Neural cell (in vitro differentiated cells): ENCODE measurements at regions not wholly inside any gene's neighbourhood (a gene's known extent, or its start where the extent isn't known, plus 50 kb on each side); places are given as distances from the start of the nearest gene placed in this dataset.

Experiments
- H2AFZ ChIP-seq: fragments of 200-600, 300-800 bp; sonication (generic), shearing (Covaris generic); 2 replicates; pipeline ENCODE4 v1.6.0; 2014; ENCODE audit warnings: low read depth, mild to moderate bottlenecking, antibody characterized with exemption, low read length, moderate library complexity
- H3F3A ChIP-seq: fragments of 200-600 bp; shearing (Covaris generic); 2 replicates; pipeline ENCODE4 v1.6.1; 2016; ENCODE audit warnings: mild to moderate bottlenecking, moderate library complexity, mixed read lengths, antibody characterized with exemption, low read length; ENCODE audit not compliant: insufficient read depth, poor library complexity, severe bottlenecking
- H3K27ac ChIP-seq: fragments of 200-600, 300-800 bp; sonication (generic), shearing (Covaris generic); 2 replicates; pipeline ENCODE4 v1.5.1; 2014; ENCODE audit warnings: mild to moderate bottlenecking, low read length, moderate library complexity
- H3K27me3 ChIP-seq: fragments of 300-800, 200-600 bp; sonication (generic), shearing (Covaris generic); 2 replicates; pipeline ENCODE4 v1.6.0; 2014; ENCODE audit warnings: mild to moderate bottlenecking, low read depth, low read length, moderate library complexity; ENCODE audit not compliant: insufficient read depth
- H3K36me3 ChIP-seq: fragments of 300-800, 200-600 bp; sonication (generic), shearing (Covaris generic); 2 replicates; pipeline ENCODE4 v1.5.1; 2014; ENCODE audit warnings: mild to moderate bottlenecking, antibody characterized with exemption, low read length, moderate library complexity; ENCODE audit not compliant: insufficient read depth
- H3K4me2 ChIP-seq: fragments of 300-800, 200-600 bp; sonication (generic), shearing (Covaris generic); 2 replicates; pipeline ENCODE4 v1.6.0; 2014; ENCODE audit warnings: mild to moderate bottlenecking, low read length
- H3K4me3 ChIP-seq: fragments of 300-800, 200-600 bp; sonication (generic), shearing (Covaris generic); 2 replicates; pipeline ENCODE4 v1.5.1; 2014; ENCODE audit warnings: mild to moderate bottlenecking, low read length, moderate library complexity
- H3K79me2 ChIP-seq: fragments of 200-600 bp; shearing (Covaris generic); replicated peaks from 2 replicates; pipeline ENCODE4 v1.6.0; 2014; ENCODE audit warnings: mild to moderate bottlenecking, low read length, moderate library complexity; ENCODE audit not compliant: insufficient read depth
- H3K9ac ChIP-seq: fragments of 300-800, 200-600 bp; sonication (generic), shearing (Covaris generic); 2 replicates; pipeline ENCODE4 v1.6.1; 2016; ENCODE audit warnings: mild to moderate bottlenecking, low read length, mixed read lengths
- H3K9me2 ChIP-seq: fragments of 200-600 bp; shearing (Covaris generic); 2 replicates; pipeline ENCODE4 v1.6.1; 2016; ENCODE audit warnings: mild to moderate bottlenecking, low read length, mixed read lengths; ENCODE audit not compliant: insufficient read depth
- H3K9me3 ChIP-seq: fragments of 200-600, 300-800 bp; sonication (generic), shearing (Covaris generic); 2 replicates; pipeline ENCODE4 v1.6.1; 2016; ENCODE audit warnings: mild to moderate bottlenecking, mixed run types, low read length, moderate library complexity, mixed read lengths
- H4K20me1 ChIP-seq: fragments of 200-600 bp; shearing (Covaris generic); 2 replicates; pipeline ENCODE4 v1.6.1; 2016; ENCODE audit warnings: mild to moderate bottlenecking, mixed run types; ENCODE audit not compliant: insufficient read depth
- EP300 ChIP-seq: fragments of 450-650 bp; conservative IDR thresholded peaks from 2 replicates; pipeline ENCODE4 v1.6.1; 2014; ENCODE audit warnings: antibody characterized with exemption, mild to moderate bottlenecking, moderate library complexity; ENCODE audit not compliant: poor library complexity, severe bottlenecking
- EZH2 ChIP-seq: fragments of 200-600, 300-800 bp; shearing (Covaris generic), sonication (generic); IDR thresholded peaks from 2 replicates; pipeline ENCODE4 v1.6.1; 2014; ENCODE audit warnings: antibody characterized with exemption, low read length, borderline replicate concordance, mild to moderate bottlenecking; ENCODE audit not compliant: insufficient read depth, poor library complexity, severe bottlenecking
- MXI1 ChIP-seq: fragments of 450-650 bp; conservative IDR thresholded peaks from 2 replicates; pipeline ENCODE4 v1.6.1; 2014; ENCODE audit warnings: antibody characterized with exemption, mild to moderate bottlenecking; ENCODE audit not compliant: poor library complexity, severe bottlenecking
- RAD21 ChIP-seq: fragments of 450-650 bp; conservative IDR thresholded peaks from 2 replicates; pipeline ENCODE4 v1.6.1; 2014; ENCODE audit warnings: antibody characterized with exemption, mild to moderate bottlenecking, moderate library complexity
- SMC3 ChIP-seq: fragments of 450-650 bp; conservative IDR thresholded peaks from 2 replicates; pipeline ENCODE4 v1.6.1; 2014; ENCODE audit warnings: antibody characterized with exemption, mild to moderate bottlenecking, moderate library complexity; ENCODE audit not compliant: poor library complexity
- TF ChIP-seq, protein P1 (sequence below): IDR thresholded peaks from 2 replicates; pipeline ENCODE4 v1.6.1; 2012; ENCODE audit warnings: borderline replicate concordance
- TF ChIP-seq, protein P2 (sequence below): fragments of 450-650 bp; IDR thresholded peaks from 2 replicates; pipeline ENCODE4 v1.5.1; 2014; ENCODE audit warnings: antibody characterized with exemption, mild to moderate bottlenecking, moderate library complexity; ENCODE audit not compliant: poor library complexity, severe bottlenecking

DNA sequence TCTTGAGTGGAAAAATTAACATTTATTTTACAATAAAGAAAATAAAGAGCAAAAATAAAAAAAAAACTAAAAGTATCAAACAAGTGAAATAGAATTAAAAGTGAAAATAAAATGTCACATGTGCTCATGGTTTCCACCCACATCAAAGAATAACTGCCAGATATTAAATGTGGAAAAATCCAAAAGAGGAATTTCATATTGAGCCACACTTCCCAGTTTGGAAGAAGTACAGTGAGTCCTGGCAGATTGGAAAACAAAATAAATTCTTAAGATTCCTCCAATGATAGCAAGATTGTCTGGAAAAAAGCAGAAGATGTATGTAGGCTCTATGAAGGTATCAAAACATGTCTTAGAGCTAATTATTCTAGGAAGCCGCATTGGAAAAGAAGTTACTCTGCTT, 1019.5 kb downstream of the SLC6A15 start:
- Histone ChIP-seq H3F3A (no peaks in the 10 kb centered on the region), H3K79me2 (no peaks in the 10 kb centered on the region), H3K4me3 (no peak overlapping the region), H3K27me3 (no peaks in the 10 kb centered on the region), H3K36me3 (no peaks in the 10 kb centered on the region), H3K9me3 (no peaks in the 10 kb centered on the region), H3K4me2 (no peak overlapping the region), H3K9me2 (no peaks in the 10 kb centered on the region), H4K20me1 (no peaks in the 10 kb centered on the region), H3K9ac (no peak overlapping the region), H2AFZ (no peak overlapping the region), H3K27ac (no peak overlapping the region)
- TF ChIP-seq SMC3 = no peak
- TF ChIP-seq, protein P1, sequence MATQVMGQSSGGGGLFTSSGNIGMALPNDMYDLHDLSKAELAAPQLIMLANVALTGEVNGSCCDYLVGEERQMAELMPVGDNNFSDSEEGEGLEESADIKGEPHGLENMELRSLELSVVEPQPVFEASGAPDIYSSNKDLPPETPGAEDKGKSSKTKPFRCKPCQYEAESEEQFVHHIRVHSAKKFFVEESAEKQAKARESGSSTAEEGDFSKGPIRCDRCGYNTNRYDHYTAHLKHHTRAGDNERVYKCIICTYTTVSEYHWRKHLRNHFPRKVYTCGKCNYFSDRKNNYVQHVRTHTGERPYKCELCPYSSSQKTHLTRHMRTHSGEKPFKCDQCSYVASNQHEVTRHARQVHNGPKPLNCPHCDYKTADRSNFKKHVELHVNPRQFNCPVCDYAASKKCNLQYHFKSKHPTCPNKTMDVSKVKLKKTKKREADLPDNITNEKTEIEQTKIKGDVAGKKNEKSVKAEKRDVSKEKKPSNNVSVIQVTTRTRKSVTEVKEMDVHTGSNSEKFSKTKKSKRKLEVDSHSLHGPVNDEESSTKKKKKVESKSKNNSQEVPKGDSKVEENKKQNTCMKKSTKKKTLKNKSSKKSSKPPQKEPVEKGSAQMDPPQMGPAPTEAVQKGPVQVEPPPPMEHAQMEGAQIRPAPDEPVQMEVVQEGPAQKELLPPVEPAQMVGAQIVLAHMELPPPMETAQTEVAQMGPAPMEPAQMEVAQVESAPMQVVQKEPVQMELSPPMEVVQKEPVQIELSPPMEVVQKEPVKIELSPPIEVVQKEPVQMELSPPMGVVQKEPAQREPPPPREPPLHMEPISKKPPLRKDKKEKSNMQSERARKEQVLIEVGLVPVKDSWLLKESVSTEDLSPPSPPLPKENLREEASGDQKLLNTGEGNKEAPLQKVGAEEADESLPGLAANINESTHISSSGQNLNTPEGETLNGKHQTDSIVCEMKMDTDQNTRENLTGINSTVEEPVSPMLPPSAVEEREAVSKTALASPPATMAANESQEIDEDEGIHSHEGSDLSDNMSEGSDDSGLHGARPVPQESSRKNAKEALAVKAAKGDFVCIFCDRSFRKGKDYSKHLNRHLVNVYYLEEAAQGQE = no peak
- no peak for TF ChIP-seq EP300
- TF ChIP-seq, protein P2, sequence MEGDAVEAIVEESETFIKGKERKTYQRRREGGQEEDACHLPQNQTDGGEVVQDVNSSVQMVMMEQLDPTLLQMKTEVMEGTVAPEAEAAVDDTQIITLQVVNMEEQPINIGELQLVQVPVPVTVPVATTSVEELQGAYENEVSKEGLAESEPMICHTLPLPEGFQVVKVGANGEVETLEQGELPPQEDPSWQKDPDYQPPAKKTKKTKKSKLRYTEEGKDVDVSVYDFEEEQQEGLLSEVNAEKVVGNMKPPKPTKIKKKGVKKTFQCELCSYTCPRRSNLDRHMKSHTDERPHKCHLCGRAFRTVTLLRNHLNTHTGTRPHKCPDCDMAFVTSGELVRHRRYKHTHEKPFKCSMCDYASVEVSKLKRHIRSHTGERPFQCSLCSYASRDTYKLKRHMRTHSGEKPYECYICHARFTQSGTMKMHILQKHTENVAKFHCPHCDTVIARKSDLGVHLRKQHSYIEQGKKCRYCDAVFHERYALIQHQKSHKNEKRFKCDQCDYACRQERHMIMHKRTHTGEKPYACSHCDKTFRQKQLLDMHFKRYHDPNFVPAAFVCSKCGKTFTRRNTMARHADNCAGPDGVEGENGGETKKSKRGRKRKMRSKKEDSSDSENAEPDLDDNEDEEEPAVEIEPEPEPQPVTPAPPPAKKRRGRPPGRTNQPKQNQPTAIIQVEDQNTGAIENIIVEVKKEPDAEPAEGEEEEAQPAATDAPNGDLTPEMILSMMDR = no peak
- TF ChIP-seq MXI1 = no peak

DNA sequence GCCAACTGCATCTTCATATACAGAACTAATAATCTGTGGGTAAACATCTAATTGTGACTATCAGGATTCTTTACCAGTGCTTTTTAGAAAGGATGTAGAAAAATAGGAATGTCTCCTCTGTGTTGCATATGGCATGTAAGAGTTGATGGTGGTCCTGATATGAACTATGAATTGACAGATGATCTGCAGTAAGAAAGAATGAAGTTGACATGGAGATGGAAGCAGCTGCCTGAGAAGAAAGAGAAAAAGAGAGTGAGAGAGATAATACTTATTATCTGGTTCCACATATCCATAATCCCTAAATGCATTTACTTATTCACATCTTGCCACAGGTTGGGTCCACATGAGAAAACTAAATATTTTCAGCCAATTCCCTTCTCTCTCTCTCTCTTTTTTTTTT, 1022.9 kb downstream of the SLC6A15 start:
- H2AFZ ChIP-seq = no peak overlapping the region
- no peaks in the 10 kb centered on the region for H4K20me1 ChIP-seq
- no peak overlapping the region for H3K9ac ChIP-seq
- H3K27me3 ChIP-seq = no peaks in the 10 kb centered on the region
- H3K27ac ChIP-seq = no peak overlapping the region
- H3K4me3 ChIP-seq = no peak overlapping the region
- no peak for TF ChIP-seq EZH2
- no peak for TF ChIP-seq EP300
- TF ChIP-seq, protein P1 = no peak
- TF ChIP-seq RAD21 = no peak
- TF ChIP-seq SMC3 = no peak
- TF ChIP-seq MXI1 = no peak
- H3K4me2 ChIP-seq = no peak overlapping the region
- no peaks in the 10 kb centered on the region for H3K79me2 ChIP-seq
- no peaks in the 10 kb centered on the region for H3K9me2 ChIP-seq
- H3K9me3 ChIP-seq = no peaks in the 10 kb centered on the region
- no peaks in the 10 kb centered on the region for H3F3A ChIP-seq
- H3K36me3 ChIP-seq = no peaks in the 10 kb centered on the region
